Thyroid gland (tissue), 4 donors: ENCODE measurements at regions not wholly inside any gene's neighbourhood (a gene's known extent, or its start where the extent isn't known, plus 50 kb on each side); places are given as distances from the start of the nearest gene placed in this dataset.

Experiments used
- DNase-seq, 2 donors: peaks; one replicate each; pipeline ENCODE4 v3.0.0-alpha.2; 2019
- H3K27ac ChIP-seq, 3 donors: fragments of 200-600 bp; sonication (generic); 1 replicate in 2 of 3; 2 replicates in 1 of 3; pipeline ENCODE4 v1.5.1; 2016 to 2019; ENCODE audit warnings: mild to moderate bottlenecking in 1 of 3, moderate library complexity in 1 of 3
- H3K27me3 ChIP-seq: fragments of 200-600 bp; sonication (generic); one replicate; pipeline ENCODE4 v1.5.1; 2019
- H3K36me3 ChIP-seq, 2 donors: fragments of 200-600 bp; sonication (generic); one replicate each; pipeline ENCODE4 v1.5.1; 2016 to 2019
- H3K4me1 ChIP-seq, 2 donors: fragments of 200-600 bp; sonication (generic); one replicate each; pipeline ENCODE4 v1.5.1; 2017 to 2019
- H3K4me3 ChIP-seq, 3 donors: fragments of 200-600 bp; sonication (generic); replicated peaks in 1 of 3; 1 replicate in 2 of 3; 2 replicates in 1 of 3; pipeline ENCODE4 v1.5.1; 2016; ENCODE audit warnings: mild to moderate bottlenecking in 1 of 3
- H3K9me3 ChIP-seq: fragments of 200-600 bp; sonication (generic); one replicate; pipeline ENCODE4 v1.5.1; 2017
- CTCF ChIP-seq, 6 experiments: fragments of 200-600 bp in 3 of 6; fragments of 450-650 bp in 3 of 6; sonication (generic) in 3 of 6; IDR thresholded peaks; one replicate each; pipeline ENCODE4 v1.5.1; 2016 to 2019; ENCODE audit warnings: antibody characterized with exemption in 6 of 6, mild to moderate bottlenecking in 2 of 6, inconsistent platforms in 1 of 6, moderate library complexity in 1 of 6
- POLR2A ChIP-seq, 2 donors: fragments of 450-650 bp; IDR thresholded peaks; one replicate each; pipeline ENCODE4 v1.6.1; 2017; ENCODE audit warnings: antibody characterized with exemption in 2 of 2, mild to moderate bottlenecking in 2 of 2, moderate library complexity in 1 of 2
- WGBS, 2 donors: methylation state at CpG; one replicate each; pipeline ENCODE4 v1.1.5; 2017; 5-methylcytosine and 5-hydroxymethylcytosine counted together
- intact Hi-C: fragments of 100-400 bp; cut with DNase I; formaldehyde crosslinking; loops from one replicate; pipeline ENCODE4 v1.15.1; 2023

DNA sequence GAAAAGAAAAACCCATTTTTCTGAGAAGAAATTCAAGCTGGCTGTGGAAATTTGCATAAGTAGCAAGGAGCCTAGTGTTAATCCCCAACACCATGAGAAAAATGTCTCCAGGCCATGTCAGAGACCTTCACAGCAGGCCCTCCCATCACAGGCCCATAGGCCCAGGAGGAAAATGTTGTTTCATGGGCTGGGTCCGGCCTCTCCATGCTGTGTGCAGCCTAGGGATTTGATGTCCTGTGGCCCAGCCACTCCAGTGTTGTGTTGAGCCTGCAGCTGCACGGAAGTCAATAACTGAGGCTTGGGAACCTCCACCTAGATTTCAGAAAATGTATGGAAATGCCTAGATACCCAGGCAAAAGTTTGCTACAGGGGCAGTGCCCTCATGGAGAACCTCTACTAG is 432.2 kb downstream of the IPO8 start:
- no peak for DNase-seq
- intact Hi-C loops: no loop called here
- 70 to 92% methylated on average over 2 of the region's 2 CpGs for WGBS, 2 donors
- Histone ChIP-seq H3K4me3 (no peak overlapping the region), H3K27ac (no peak overlapping the region), H3K27me3 (no peaks in the 10 kb centered on the region), H3K4me1 (no peaks in the 10 kb centered on the region), H3K9me3 (no peaks in the 10 kb centered on the region), H3K36me3 (no peaks in the 10 kb centered on the region)
- TF ChIP-seq POLR2A (IDR thresholded peaks at IDR 0.05): no peak
- no peak for TF ChIP-seq CTCF (IDR thresholded peaks at IDR 0.05)

- Histone ChIP-seq H3K4me1 (no peaks in the 10 kb centered on the region), H3K27me3 (no peaks in the 10 kb centered on the region), H3K9me3 (no peaks in the 10 kb centered on the region), H3K36me3 (no peaks in the 10 kb centered on the region), H3K27ac (no peak overlapping the region), H3K4me3 (no peak overlapping the region)
- 55 to 78% methylated on average over 1 of the region's 1 CpG for WGBS, 2 donors
- DNase-seq: no peak
- intact Hi-C loops: no loop called here
- TF ChIP-seq POLR2A (IDR thresholded peaks at IDR 0.05) (no peak), CTCF (IDR thresholded peaks at IDR 0.05) (no peak)
Measured at GRCh38 chr12:30257618-30258017, 438.1 kb downstream of the IPO8 start.

GRCh38 chr12:30251546-30251945 is 444.1 kb downstream of the IPO8 start:
- Histone ChIP-seq H3K9me3 (no peaks in the 10 kb centered on the region), H3K4me1 (no peaks in the 10 kb centered on the region)
- intact Hi-C loops: no loop called here

GRCh38 chr12:30243426-30243825 is 452.2 kb downstream of the IPO8 start:
- Histone ChIP-seq H3K9me3 (no peaks in the 10 kb centered on the region), H3K27ac (no peak overlapping the region), H3K4me1 (no peaks in the 10 kb centered on the region), H3K36me3 (no peaks in the 10 kb centered on the region), H3K27me3 (no peaks in the 10 kb centered on the region), H3K4me3 (no peak overlapping the region)
- 43 to 74% methylated on average over 2 of the region's 2 CpGs for WGBS, 2 donors
- intact Hi-C loops: no loop called here
- TF ChIP-seq CTCF (IDR thresholded peaks at IDR 0.05) (no peak), POLR2A (IDR thresholded peaks at IDR 0.05) (no peak)
- DNase-seq: no peak

More at GRCh38 chr12:30251546-30251945, 444.1 kb downstream of the IPO8 start:
- WGBS, 2 donors: 69 to 73% methylated on average over 5 of the region's 5 CpGs
- no peak for DNase-seq
- TF ChIP-seq POLR2A (IDR thresholded peaks at IDR 0.05): no peak
- no peak for TF ChIP-seq CTCF (IDR thresholded peaks at IDR 0.05)
- H3K27me3 ChIP-seq: no peaks in the 10 kb centered on the region
- H3K36me3 ChIP-seq: no peaks in the 10 kb centered on the region
- no peak overlapping the region for H3K4me3 ChIP-seq
- H3K27ac ChIP-seq: no peak overlapping the region

- no peak overlapping the region for H3K4me3 ChIP-seq
- H3K27ac ChIP-seq: no peak overlapping the region
- no peaks in the 10 kb centered on the region for H3K4me1 ChIP-seq
- no peaks in the 10 kb centered on the region for H3K9me3 ChIP-seq
- no peak for DNase-seq
- no peaks in the 10 kb centered on the region for H3K36me3 ChIP-seq
- WGBS, 2 donors: 79 to 80% methylated on average over 4 of the region's 4 CpGs
- H3K27me3 ChIP-seq: no peaks in the 10 kb centered on the region
- intact Hi-C loops: no loop called here
- TF ChIP-seq CTCF (IDR thresholded peaks at IDR 0.05) (no peak), POLR2A (IDR thresholded peaks at IDR 0.05) (no peak)
Measured at GRCh38 chr12:30219047-30219446, 435.3 kb upstream of the TMTC1 start.
